Ovary (tissue), 7 donors: ENCODE measurements at regions not wholly inside any gene's neighbourhood (a gene's known extent, or its start where the extent isn't known, plus 50 kb on each side); places are given as distances from the start of the nearest gene placed in this dataset.

Experiments
- DNase-seq, 5 donors: peaks; one replicate each; pipeline ENCODE4 v3.0.0-alpha.2; 2019 to 2020
- H3K27ac ChIP-seq, 2 donors: fragments of 200-600 bp; one replicate each; pipeline versions ENCODE4 v1.5.1 to v1.8.0; 2019 to 2022
- H3K27me3 ChIP-seq: fragments of 200-600 bp; one replicate; pipeline ENCODE4 v1.8.0; 2022
- H3K36me3 ChIP-seq: fragments of 200-600 bp; sonication (generic); one replicate; pipeline ENCODE4 v1.5.1; 2019
- H3K4me1 ChIP-seq: one replicate; pipeline ENCODE4 v1.8.1; 2013; ENCODE audit warnings: mild to moderate bottlenecking, moderate library complexity; ENCODE audit not compliant: insufficient read depth
- H3K4me3 ChIP-seq: fragments of 200-600 bp; sonication (generic); one replicate; pipeline ENCODE4 v1.5.1; 2017
- H3K9me3 ChIP-seq, 2 donors: fragments of 200-600 bp in 1 of 2; sonication (generic) in 1 of 2; one replicate each; pipeline versions ENCODE4 v1.5.1 to v1.8.1; 2013 to 2019; ENCODE audit warnings: mild to moderate bottlenecking in 1 of 2, moderate library complexity in 1 of 2
- EP300 ChIP-seq: sonication (generic); formaldehyde crosslinking; IDR thresholded peaks from one replicate; pipeline ENCODE4 v1.6.1; 2017; ENCODE audit warnings: antibody characterized with exemption
- POLR2A ChIP-seq: fragments of 450-650 bp; IDR thresholded peaks from one replicate; pipeline ENCODE4 v1.6.1; 2017; ENCODE audit warnings: antibody characterized with exemption, mild to moderate bottlenecking, moderate library complexity
- WGBS, 3 donors: extraction: QIAGEN DNeasy Blood & Tissue Kit in 1 of 3; methylation state at CpG; one replicate each; pipeline versions ENCODE4 v1.1.5 to v1.1.7; 2013 to 2017; 5-methylcytosine and 5-hydroxymethylcytosine counted together
- intact Hi-C, 4 donors: fragments of 100-400 bp; cut with DNase I; formaldehyde crosslinking; loops; one replicate each; pipeline versions ENCODE4 v1.11.0 to v1.15.1; 2022 to 2023
- TF ChIP-seq, protein P1 (sequence below), 3 donors: fragments of 450-650 bp in 2 of 3; fragments of 200-600 bp in 1 of 3; IDR thresholded peaks; one replicate each; pipeline versions ENCODE4 v1.5.1 to v1.8.0; 2016 to 2022; ENCODE audit warnings: antibody characterized with exemption in 3 of 3, mild to moderate bottlenecking in 1 of 3
- donor health status: DM: no; HTN: no; CAD: no; lungs with moderate emphysema.
- donor health status: DM: no; HTN: no; CAD: no.
- donor health status: Bipolar disorder and iron deficiency.
- donor health status: DM: no; HTN: no; CAD: no.
- donor health status: DM: yes; HTN: yes; CAD: no.

DNA sequence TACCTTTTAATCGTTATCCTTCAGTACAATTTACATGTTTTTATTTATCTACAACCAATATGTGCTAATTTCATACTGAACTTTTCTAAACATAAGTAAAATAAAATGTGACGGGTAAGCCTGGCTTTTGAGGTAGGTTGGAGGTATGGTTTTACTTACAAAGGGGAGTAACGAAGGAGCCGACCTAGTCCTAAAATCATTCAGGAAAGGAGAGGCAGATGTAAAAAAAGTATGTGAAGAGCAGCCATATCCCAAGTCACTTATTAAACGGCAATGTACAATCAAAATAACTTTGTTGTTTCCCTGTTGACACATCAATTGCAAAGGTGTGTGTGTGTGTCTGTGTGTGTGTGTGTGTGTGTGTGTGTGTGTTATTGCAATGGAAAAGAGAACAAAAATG, 351.3 kb downstream of the CRPPA start:
- TF ChIP-seq, protein P1, sequence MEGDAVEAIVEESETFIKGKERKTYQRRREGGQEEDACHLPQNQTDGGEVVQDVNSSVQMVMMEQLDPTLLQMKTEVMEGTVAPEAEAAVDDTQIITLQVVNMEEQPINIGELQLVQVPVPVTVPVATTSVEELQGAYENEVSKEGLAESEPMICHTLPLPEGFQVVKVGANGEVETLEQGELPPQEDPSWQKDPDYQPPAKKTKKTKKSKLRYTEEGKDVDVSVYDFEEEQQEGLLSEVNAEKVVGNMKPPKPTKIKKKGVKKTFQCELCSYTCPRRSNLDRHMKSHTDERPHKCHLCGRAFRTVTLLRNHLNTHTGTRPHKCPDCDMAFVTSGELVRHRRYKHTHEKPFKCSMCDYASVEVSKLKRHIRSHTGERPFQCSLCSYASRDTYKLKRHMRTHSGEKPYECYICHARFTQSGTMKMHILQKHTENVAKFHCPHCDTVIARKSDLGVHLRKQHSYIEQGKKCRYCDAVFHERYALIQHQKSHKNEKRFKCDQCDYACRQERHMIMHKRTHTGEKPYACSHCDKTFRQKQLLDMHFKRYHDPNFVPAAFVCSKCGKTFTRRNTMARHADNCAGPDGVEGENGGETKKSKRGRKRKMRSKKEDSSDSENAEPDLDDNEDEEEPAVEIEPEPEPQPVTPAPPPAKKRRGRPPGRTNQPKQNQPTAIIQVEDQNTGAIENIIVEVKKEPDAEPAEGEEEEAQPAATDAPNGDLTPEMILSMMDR (IDR thresholded peaks at IDR 0.05) = no peak
- no peak for TF ChIP-seq EP300
- no peak for TF ChIP-seq POLR2A
- H3K27me3 ChIP-seq = no peaks in the 10 kb centered on the region
- WGBS, 3 donors = 73 to 78% (median 73%) methylated on average over 5 of the region's 5 CpGs
- H3K4me1 ChIP-seq = peaks cover 3% of the 10 kb centered on the region
- no peaks in the 10 kb centered on the region for H3K9me3 ChIP-seq
- no peak overlapping the region for H3K27ac ChIP-seq
- no peak for DNase-seq
- no peaks in the 10 kb centered on the region for H3K36me3 ChIP-seq
- intact Hi-C loops = loop anchor here in 2 of 4 donors (5.0 to 10.0 kb wide), 2 partner anchors 495 to 763 kb away; no protein-coding TSS in a partner anchor
- H3K4me3 ChIP-seq = no peak overlapping the region

DNA sequence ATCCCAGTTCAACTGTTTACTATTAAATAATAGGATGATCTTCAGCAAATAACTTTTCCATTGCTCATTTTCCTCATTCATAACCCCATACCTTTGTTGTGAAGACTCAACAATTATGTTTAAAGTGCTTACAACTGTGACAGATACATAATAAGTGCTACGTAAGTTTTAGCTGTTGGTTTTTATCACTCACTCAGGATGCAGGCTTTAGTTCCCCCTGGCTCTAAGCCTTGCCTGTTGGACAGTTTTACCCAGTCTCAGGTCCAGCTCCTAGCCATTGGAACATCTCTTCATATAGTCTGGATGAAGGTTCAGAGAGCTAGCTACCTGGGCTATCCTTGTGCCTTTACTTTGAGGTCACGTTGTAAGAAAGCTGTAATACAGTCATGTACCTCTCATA, 353.2 kb downstream of the CRPPA start:
- TF ChIP-seq, protein P1 (IDR thresholded peaks at IDR 0.05) = no peak
- TF ChIP-seq EP300 (no peak), POLR2A (no peak)
- 93 to 96% (median 96%) methylated on average over 2 of the region's 2 CpGs for WGBS, 3 donors
- Histone ChIP-seq H3K27me3 (no peaks in the 10 kb centered on the region), H3K9me3 (no peaks in the 10 kb centered on the region), H3K27ac (no peak overlapping the region), H3K4me1 (peaks cover 3% of the 10 kb centered on the region), H3K4me3 (no peak overlapping the region), H3K36me3 (no peaks in the 10 kb centered on the region)
- intact Hi-C loops = no loop called here
- DNase-seq = no peak

DNA sequence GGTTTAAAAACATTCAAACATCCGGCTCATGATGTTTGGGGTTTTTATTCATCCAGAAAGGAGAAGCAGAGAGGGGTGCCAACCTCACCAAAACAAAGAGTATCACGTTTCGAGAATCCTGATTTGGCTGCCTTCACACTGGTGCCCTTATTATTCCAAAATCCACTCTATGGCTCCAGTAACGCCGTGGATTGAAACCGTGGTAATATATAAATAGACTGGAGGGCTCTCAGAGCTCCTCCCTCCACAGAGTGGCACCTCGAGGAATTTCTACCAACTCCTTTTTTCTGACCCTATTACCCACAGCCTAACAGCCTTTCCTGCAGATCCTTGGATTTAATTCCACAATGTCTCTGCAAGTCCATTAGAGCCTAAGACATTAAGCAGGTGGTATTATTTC, 353.6 kb downstream of the CRPPA start:
- DNase-seq = no peak
- Histone ChIP-seq H3K36me3 (no peaks in the 10 kb centered on the region), H3K4me1 (peaks cover 3% of the 10 kb centered on the region), H3K4me3 (no peak overlapping the region), H3K27ac (no peak overlapping the region), H3K9me3 (no peaks in the 10 kb centered on the region), H3K27me3 (no peaks in the 10 kb centered on the region)
- TF ChIP-seq, protein P1 (IDR thresholded peaks at IDR 0.05) = no peak
- TF ChIP-seq EP300 = no peak
- no peak for TF ChIP-seq POLR2A
- intact Hi-C loops = no loop called here
- WGBS, 3 donors = 13 to 22% (median 17%) methylated on average over 7 of the region's 7 CpGs

DNA sequence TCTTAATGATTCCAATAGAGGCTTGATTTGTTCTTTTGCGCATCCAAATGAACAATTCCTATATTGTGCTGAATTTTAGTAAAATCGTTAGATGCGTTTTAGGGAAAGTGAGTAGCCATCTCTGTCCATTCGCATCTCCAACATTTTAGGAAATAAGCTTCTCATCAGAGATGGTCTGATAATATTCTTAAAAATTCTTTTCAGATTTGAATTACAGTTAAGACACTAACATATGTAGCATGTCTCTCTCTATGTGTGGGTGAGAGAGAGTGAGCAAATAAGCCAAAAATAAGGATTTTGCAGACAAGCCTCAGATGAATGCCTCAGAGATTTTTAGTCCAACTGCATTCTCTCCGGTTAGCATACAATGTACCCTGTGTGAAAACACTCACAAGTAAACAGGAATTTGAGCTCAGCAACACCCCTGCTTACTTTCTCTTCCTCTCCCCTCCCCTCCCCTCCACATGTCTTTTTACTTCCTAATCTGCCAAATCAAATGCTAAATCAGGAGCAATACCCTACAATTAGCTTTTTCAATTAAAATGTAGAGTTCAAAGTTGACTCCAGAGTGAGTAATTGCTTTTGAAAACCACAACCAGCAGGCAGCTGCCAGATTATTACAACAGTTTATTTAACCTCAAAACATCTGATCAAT, 354.4 kb downstream of the CRPPA start:
- intact Hi-C loops = no loop called here
- WGBS, 3 donors = 62 to 75% (median 74%) methylated on average over 5 of the region's 5 CpGs
- no peaks in the 10 kb centered on the region for H3K27me3 ChIP-seq
- H3K27ac ChIP-seq = no peak overlapping the region
- peaks cover 3% of the 10 kb centered on the region for H3K4me1 ChIP-seq
- no peaks in the 10 kb centered on the region for H3K9me3 ChIP-seq
- no peak overlapping the region for H3K4me3 ChIP-seq
- no peaks in the 10 kb centered on the region for H3K36me3 ChIP-seq
- no peak for DNase-seq
- no peak for TF ChIP-seq EP300
- TF ChIP-seq POLR2A = no peak
- TF ChIP-seq, protein P1 (IDR thresholded peaks at IDR 0.05) = no peak
